ENCODE measurements at regions not wholly inside any gene's neighbourhood (a gene's known extent, or its start where the extent isn't known, plus 50 kb on each side); places are given as distances from the start of the nearest gene placed in this dataset.
"Not testable (repeated sequence)": the region's sequence is repeated elsewhere in the genome, so short reads cannot be mapped to it uniquely, and the experiment has no call there.

DNA sequence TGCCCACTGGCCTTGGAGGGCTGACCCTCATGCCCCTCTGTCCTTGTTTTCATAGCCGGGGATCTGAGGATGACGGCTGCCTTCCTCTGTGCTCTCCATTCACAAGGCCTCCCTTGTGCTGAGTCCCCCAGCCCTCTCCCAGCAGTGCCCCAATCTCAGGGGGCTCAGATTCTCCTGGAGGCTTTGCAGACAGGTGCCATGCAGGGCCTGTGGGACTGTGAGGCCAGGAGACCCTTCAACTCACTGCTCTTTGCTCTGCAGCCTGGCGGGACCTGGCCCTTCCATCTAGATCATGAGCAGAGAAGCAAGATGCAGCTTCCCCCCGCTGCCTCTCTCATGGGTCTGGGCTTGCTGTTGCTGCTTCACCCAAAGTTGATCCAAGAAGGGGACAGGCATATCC lies 356.0 kb downstream of the BCL11B start:
- no peak for DNase-seq (ENCODE audit: low read depth)

DNA sequence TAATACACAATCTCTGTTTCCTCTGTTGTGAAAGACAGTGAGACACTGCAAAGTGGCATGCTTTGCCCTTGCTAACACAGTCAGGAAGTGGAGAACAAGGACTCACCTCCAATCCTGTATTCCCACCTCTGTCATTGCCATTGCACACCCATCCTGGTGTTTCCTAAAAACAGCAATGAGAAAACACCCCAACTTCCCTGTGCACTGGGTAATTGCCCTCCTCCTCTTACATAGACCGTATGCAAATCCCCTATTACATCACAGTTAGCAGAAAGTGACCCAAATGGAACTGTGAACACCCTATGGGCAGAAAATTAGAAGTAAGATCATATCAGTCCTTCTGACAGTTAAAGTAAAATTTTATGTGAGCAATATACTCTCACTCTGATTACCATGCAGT lies 355.5 kb downstream of the BCL11B start:
- DNase-seq (ENCODE audit: low read depth): no peak

GRCh38 chr14:98919434-98919833 lies 352.6 kb downstream of the BCL11B start:
- no peak for DNase-seq (ENCODE audit: low read depth)

DNA sequence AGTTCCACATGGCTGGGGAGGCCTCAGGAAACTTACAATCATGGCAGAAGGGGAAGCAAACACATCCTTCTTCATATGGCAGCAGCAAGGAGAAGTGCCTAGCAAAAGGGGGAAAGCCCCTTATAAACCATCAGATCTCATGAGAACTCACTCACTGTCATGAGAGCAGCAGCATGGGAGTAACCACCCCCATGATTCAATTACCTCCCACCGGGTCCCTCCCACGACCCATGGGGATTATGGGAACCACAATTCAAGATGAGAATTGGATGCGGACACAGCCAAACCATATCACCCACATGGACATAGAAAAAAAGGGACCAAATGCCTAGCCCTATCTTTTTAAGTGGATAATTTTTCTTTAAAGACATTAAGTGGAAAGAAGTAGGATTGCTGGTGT lies 350.7 kb downstream of the BCL11B start:
- DNase-seq (ENCODE audit: low read depth): not testable (repeated sequence)

DNA sequence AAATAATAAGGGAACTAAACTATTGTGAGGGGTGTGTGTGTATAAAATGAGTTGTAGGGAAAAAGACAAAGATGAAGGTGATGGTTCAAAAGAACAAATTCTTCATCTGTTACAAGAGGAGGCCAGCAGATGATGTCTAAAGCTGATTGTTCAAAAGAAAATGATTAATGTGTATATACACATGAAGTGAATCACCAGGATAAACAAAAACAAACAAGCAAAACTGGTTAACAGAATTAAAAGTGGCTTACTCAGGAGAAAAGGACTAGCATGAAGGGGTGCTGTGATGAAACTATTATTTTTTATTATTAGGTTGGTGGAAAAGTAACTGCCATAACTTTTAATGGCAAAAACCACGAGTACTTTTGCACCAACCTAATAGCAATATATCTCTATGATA lies 348.4 kb downstream of the BCL11B start:
- no peak for DNase-seq (ENCODE audit: low read depth)

DNA sequence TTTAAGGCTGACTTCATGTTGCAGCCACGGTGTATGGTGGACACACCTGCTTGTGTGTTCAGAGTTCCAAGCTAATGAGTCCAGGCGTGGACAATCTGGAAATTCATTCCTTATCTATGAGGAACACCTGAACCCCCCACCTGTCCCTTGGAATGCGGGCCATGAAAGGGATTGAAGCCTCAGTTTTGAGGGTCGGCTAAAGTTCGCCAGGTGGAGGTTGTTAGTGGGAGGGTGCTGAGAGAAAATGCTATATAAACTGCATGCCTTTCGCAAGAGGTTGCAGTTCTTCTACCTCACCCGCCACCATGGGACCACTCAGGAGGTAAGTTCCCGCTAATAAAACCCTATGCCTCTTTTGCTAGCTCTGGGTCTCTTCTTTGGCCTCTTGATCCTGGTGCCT lies 348.0 kb downstream of the BCL11B start:
- no peak for DNase-seq (ENCODE audit: low read depth)

GRCh38 chr14:98925354-98926040 lies 346.5 kb downstream of the BCL11B start:
- no peak for DNase-seq (ENCODE audit: low read depth)

- DNase-seq (ENCODE audit: low read depth): no peak
Measured at GRCh38 chr14:98926146-98926545, 345.9 kb downstream of the BCL11B start.

DNA sequence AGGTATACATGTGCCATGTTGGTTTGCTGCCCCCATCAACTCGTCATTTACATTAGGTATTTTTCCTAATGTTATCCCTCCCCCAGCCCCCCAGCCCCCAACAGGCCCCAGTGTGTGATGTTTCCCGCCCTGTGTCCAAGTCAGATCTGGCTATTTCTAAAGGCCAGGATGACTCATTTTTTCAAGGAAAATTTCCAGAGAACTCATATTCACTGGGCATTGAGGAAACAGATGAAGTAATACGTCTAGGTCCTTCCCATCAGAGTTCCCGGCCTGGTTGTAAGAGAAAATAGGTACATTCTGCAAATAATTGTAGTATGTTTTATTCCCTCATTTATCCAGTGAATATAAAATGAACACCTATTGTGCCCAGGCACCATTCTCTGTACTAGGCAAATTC lies 345.2 kb downstream of the BCL11B start:
- DNase-seq (ENCODE audit: low read depth): no peak

DNA sequence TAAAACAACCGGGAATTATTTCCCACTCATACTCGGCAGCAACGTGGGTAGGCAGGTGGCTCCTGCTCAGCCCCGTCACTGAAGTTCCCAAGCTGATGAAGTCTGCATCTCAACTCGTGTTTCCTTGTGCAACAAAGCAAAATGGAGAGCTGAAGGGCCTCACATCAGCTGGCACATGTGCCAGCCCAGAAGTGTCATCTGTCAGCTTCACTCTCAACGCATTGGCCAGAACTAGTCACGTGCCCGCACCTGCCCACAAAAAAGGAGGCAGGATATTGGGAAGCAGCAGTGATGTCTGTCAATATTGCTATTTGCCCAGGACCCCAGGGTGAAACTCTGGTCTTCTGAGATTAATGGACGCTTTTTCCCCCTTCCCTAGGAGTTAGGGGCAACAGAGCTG lies 344.0 kb downstream of the BCL11B start:
- DNase-seq (ENCODE audit: low read depth): no peak

- no peak for DNase-seq (ENCODE audit: low read depth)
Measured at GRCh38 chr14:98928418-98928817, 343.6 kb downstream of the BCL11B start.

DNA sequence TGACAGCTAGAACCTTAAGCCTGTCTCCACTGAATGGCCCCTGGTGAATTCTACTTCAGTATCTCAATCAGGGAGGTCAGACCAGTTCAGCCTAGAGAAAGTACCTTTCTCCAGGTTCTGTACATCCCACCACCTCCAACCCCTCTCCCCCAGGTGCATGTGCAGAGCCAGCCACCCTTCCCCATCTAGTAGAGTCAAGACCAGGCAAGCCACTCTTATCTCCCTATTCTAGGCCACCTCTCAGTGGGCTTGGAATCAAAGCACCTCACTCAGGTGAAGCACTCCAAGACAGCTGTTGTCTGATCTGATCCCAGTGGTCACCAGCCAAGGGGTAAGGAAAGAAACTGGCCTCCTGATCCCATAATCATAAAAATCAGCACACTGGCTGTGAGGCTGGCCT lies 340.9 kb downstream of the BCL11B start:
- no peak for DNase-seq (ENCODE audit: low read depth)

DNA sequence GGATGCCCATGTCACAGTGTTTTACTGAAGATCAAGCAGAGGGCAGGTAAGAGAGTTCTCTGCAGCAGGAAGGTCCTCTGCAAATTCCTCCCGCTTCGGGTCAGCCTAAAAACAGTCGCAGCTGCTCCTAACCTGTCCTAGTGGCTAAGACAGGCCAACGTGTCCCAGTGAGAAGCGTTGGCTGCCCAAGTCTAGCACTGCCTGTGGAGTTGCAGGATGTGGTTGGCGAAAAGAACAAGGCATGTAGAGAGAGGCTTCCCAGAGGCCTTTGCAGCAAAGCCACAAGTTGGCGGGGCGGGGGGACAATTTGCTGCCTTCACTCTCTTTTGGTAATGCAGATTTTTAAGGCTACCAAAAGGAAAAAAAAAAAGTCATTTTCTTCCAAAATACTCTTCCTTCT lies 340.1 kb downstream of the BCL11B start:
- DNase-seq (ENCODE audit: low read depth): no peak

GRCh38 chr14:98932431-98933325 lies 339.3 kb downstream of the BCL11B start:
- no peak for DNase-seq (ENCODE audit: low read depth)

- DNase-seq (ENCODE audit: low read depth): not testable (repeated sequence)
Measured at GRCh38 chr14:98934569-98934968, 337.4 kb downstream of the BCL11B start.

- DNase-seq (ENCODE audit: low read depth): no peak
Measured at GRCh38 chr14:98935921-98936320, 336.1 kb downstream of the BCL11B start.

DNA sequence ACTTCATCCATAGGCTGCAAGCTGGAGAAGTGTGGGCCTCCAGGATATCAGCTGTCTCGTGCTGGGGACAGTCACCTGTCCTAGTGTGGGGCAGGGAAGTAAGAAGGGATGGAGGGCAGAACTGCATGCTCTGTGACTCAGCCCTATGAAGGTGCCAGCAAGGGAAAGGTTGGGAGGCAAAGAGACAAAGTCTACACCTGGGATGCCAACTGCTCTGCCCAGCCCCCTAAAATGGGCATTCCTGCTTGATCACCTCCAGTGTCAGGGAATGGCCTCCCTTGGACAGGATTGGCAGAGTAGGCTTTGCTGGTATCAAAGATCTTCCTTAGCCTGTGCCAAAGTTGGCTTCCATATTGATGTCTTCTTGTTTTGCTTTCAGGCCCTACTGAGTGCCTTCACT lies 335.0 kb downstream of the BCL11B start:
- no peak for DNase-seq (ENCODE audit: low read depth)

- no peak for DNase-seq (ENCODE audit: low read depth)
Measured at GRCh38 chr14:98937712-98938505, 334.1 kb downstream of the BCL11B start.

- DNase-seq (ENCODE audit: low read depth): no peak
Measured at GRCh38 chr14:98940693-98941437, 331.1 kb downstream of the BCL11B start.

DNA sequence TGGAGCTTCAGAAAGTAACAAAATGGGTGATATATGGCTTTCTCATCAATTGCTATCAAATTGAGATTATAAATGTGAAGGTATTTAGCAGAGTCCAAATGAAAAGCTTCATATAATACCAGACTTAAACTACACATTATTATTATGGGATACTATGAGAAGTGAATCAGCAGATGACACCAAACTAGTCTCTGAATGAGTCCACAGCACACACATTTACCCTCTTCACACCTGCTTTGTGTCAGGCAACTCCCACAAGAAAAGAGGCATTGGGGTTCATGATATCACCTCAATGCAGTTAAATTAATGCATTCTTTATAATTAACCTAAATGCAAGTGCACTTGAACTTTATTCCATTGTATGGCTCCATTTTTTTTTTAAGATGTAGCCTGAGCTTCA lies 330.5 kb downstream of the BCL11B start:
- no peak for DNase-seq (ENCODE audit: low read depth)

DNA sequence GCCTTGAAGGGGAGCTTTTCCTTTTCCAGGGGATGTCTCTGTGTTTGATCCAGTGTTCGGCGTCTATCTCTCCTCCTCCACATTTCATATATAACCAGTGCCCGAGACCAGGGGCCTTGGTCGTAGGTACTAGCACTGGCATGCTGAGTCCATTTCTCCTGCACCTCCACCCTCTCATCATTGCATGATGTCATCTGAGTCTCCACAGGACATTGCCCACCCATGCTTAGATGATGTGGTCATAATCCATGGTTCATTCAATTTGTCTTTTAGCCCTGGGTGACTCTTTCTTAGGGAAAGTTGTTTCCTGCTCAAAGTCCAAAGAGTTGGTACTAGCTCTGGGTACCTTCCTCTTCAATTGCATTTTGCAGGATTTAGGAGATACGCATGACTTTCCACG lies 328.1 kb downstream of the BCL11B start:
- no peak for DNase-seq (ENCODE audit: low read depth)

GRCh38 chr14:98944989-98945388 lies 327.0 kb downstream of the BCL11B start:
- DNase-seq (ENCODE audit: low read depth): no peak

Measured in HS-5 (cell line).